ENCODE measurements at regions not wholly inside any gene's neighbourhood (a gene's known extent, or its start where the extent isn't known, plus 50 kb on each side); places are given as distances from the start of the nearest gene placed in this dataset.

DNA sequence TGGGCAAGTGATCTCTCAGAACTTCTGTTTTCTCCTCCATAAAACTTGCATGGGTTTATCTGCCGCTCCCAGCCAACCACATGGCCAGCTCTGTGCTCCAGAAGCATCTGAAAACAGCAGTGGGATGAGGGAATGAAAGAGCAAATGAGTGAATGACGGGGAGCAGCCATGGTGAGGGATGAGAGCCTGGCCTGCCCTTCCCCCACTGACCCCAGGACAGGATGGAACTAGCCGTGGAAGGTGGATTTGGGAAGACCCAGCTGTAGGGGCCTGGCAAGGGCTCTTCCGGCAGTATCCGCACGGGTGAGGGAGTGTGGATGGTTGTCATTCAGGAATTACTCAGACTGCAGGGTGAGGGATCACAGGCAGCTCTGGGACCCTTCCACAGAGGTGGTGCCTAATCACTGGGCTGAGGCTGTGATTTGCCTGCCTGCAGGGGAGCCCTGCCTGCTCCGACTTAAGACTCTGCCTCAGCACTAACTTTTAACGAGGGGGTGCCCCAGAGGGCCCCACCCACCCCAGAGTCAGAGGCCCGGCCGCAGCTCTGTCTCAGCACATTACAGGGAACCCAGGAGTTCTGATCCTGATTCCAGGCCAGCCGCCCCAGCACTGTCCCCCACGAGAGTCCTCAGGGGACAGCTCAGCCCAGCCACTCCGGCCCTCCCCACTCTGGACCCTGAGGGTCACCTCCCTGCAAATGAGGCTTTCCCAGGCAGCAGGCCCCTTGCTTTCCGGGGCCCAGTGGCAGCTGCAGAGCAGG is 136.8 kb upstream of the C14orf180 start:
- no peaks in the 10 kb centered on the region for H3K36me3 Mint-ChIP-seq
- ChIA-PET CTCF (interaction anchor here (0.8 to 2.1 kb wide), 5 partner anchors 14 to 305 kb away, joined by 3 to 11 read pairs (median 4); no protein-coding TSS in a partner anchor), POLR2A (no interaction called here)
- ATAC-seq (no peak; the same call in 1 of the 2 replicates), DNase-seq (ENCODE audit: low spot score) (no peak)
- no peak overlapping the region; the same call in 1 of the 2 replicates for H3K27ac Mint-ChIP-seq
- H3K4me1 Mint-ChIP-seq, result peaks cover 9% of the 10 kb centered on the region
- H3K4me3 Mint-ChIP-seq, result no peak overlapping the region
- H3K9me3 Mint-ChIP-seq, result peaks cover 8% of the 10 kb centered on the region
- H3K27me3 Mint-ChIP-seq (ENCODE audit: low read depth), result no peaks in the 10 kb centered on the region; the same call in 1 of the 2 replicates
- no peak for TF ChIP-seq EMX1 (CRISPR knock-in tag; IDR thresholded peaks at IDR 0.05)
- TF ChIP-seq FOXP1 (CRISPR knock-in tag; IDR thresholded peaks at IDR 0.05; ENCODE audit: borderline replicate concordance), result no peak
- no peak for TF ChIP-seq ZNF232 (CRISPR knock-in tag; IDR thresholded peaks at IDR 0.05)
- TF ChIP-seq, protein P1, sequence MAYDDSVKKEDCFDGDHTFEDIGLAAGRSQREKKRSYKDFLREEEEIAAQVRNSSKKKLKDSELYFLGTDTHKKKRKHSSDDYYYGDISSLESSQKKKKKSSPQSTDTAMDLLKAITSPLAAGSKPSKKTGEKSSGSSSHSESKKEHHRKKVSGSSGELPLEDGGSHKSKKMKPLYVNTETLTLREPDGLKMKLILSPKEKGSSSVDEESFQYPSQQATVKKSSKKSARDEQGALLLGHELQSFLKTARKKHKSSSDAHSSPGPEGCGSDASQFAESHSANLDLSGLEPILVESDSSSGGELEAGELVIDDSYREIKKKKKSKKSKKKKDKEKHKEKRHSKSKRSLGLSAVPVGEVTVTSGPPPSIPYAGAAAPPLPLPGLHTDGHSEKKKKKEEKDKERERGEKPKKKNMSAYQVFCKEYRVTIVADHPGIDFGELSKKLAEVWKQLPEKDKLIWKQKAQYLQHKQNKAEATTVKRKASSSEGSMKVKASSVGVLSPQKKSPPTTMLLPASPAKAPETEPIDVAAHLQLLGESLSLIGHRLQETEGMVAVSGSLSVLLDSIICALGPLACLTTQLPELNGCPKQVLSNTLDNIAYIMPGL (CRISPR knock-in tag; IDR thresholded peaks at IDR 0.05), result no peak
- no peak for TF ChIP-seq TEAD4 (CRISPR knock-in tag; IDR thresholded peaks at IDR 0.05)
- TF ChIP-seq, protein P2, sequence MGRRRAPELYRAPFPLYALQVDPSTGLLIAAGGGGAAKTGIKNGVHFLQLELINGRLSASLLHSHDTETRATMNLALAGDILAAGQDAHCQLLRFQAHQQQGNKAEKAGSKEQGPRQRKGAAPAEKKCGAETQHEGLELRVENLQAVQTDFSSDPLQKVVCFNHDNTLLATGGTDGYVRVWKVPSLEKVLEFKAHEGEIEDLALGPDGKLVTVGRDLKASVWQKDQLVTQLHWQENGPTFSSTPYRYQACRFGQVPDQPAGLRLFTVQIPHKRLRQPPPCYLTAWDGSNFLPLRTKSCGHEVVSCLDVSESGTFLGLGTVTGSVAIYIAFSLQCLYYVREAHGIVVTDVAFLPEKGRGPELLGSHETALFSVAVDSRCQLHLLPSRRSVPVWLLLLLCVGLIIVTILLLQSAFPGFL (CRISPR knock-in tag; IDR thresholded peaks at IDR 0.05; ENCODE audit: borderline replicate concordance), result no peak
- TF ChIP-seq SMAD3 (CRISPR knock-in tag; IDR thresholded peaks at IDR 0.05; ENCODE audit: borderline replicate concordance), result no peak
- TF ChIP-seq, protein P3, sequence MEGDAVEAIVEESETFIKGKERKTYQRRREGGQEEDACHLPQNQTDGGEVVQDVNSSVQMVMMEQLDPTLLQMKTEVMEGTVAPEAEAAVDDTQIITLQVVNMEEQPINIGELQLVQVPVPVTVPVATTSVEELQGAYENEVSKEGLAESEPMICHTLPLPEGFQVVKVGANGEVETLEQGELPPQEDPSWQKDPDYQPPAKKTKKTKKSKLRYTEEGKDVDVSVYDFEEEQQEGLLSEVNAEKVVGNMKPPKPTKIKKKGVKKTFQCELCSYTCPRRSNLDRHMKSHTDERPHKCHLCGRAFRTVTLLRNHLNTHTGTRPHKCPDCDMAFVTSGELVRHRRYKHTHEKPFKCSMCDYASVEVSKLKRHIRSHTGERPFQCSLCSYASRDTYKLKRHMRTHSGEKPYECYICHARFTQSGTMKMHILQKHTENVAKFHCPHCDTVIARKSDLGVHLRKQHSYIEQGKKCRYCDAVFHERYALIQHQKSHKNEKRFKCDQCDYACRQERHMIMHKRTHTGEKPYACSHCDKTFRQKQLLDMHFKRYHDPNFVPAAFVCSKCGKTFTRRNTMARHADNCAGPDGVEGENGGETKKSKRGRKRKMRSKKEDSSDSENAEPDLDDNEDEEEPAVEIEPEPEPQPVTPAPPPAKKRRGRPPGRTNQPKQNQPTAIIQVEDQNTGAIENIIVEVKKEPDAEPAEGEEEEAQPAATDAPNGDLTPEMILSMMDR (IDR thresholded peaks at IDR 0.05), result no peak
- TF ChIP-seq ZBTB21 (CRISPR knock-in tag; IDR thresholded peaks at IDR 0.05; ENCODE audit: borderline replicate concordance), result no peak
- no peak for TF ChIP-seq GTF2I (CRISPR knock-in tag; conservative IDR thresholded peaks at IDR 0.05)
- TF ChIP-seq JAZF1 (CRISPR knock-in tag; IDR thresholded peaks at IDR 0.05), result no peak
- TF ChIP-seq ZNF416 (CRISPR knock-in tag; IDR thresholded peaks at IDR 0.05), result no peak
- TF ChIP-seq OVOL2 (CRISPR knock-in tag; IDR thresholded peaks at IDR 0.05; ENCODE audit: borderline replicate concordance), result no peak
- TF ChIP-seq ERG (CRISPR knock-in tag; IDR thresholded peaks at IDR 0.05), result no peak
- no peak for TF ChIP-seq SP1 (CRISPR knock-in tag; conservative IDR thresholded peaks at IDR 0.05)
- no peak for TF ChIP-seq PRRX2 (CRISPR knock-in tag; IDR thresholded peaks at IDR 0.05)

DNA sequence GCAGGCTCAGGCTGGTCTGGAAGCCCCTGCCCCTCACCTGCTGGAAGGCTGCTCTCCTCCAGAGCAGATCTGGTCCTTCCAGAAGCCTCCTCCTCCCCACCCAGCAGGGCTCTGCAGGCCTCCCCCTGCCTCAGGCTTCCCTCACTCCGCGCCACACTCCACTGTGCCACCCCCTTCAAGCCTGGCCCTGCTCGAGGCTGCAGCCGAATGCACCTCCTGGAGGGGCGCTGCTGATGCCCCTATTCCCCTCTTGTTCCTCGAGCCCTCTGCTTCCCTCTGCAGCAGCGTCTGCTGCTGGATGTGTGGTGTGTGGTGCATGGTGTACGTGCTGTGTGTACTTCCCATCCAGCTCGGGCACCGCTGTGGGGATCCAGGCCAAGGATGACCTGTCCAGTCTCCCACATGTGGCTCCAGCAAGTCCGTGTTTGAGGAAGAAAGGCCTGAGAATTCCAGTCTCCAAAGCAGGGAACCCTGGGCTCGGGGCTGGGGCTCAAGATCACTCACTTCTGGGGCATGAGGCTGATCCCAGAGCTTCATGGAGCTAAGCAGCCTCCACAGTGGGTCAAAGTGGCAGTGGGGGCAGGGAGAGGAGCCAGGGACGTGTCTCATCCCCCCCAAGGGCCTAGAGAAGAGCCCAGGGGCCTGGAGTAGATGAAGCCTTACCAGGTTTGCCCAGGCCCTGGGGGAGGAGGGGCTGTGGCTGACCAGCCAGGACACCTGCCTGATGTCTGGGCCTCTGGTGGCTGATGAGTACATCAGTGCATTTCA is 136.0 kb upstream of the C14orf180 start:
- H3K4me3 Mint-ChIP-seq, result no peak overlapping the region
- peaks cover 5% of the 10 kb centered on the region for H3K27me3 Mint-ChIP-seq (ENCODE audit: low read depth)
- peaks cover 15% of the 10 kb centered on the region for H3K9me3 Mint-ChIP-seq
- H3K27ac Mint-ChIP-seq, result peak overlapping the region; percentile 44; the same call in 1 of the 2 replicates
- no peaks in the 10 kb centered on the region for H3K36me3 Mint-ChIP-seq
- CTCF ChIA-PET, result interaction anchor here (0.8 to 2.1 kb wide), 5 partner anchors 13 to 306 kb away, joined by 3 to 11 read pairs (median 4); no protein-coding TSS in a partner anchor
- POLR2A ChIA-PET, result no interaction called here
- DNase-seq (ENCODE audit: low spot score) (peak; percentile 64), ATAC-seq (peak; percentile 95)
- H3K4me1 Mint-ChIP-seq, result peaks cover 9% of the 10 kb centered on the region
- no peak for TF ChIP-seq ZNF219 (CRISPR knock-in tag; IDR thresholded peaks at IDR 0.05; ENCODE audit: borderline replicate concordance)
- TF ChIP-seq RORB (CRISPR knock-in tag; IDR thresholded peaks at IDR 0.05), result no peak
- TF ChIP-seq KAT7 (CRISPR knock-in tag; IDR thresholded peaks at IDR 0.05; ENCODE audit: borderline replicate concordance), result no peak
- TF ChIP-seq FOXP1 (CRISPR knock-in tag; IDR thresholded peaks at IDR 0.05; ENCODE audit: borderline replicate concordance), result no peak
- TF ChIP-seq STAT6 (CRISPR knock-in tag; conservative IDR thresholded peaks at IDR 0.05; ENCODE audit: low read depth), result no peak
- TF ChIP-seq, protein P1 (CRISPR knock-in tag; IDR thresholded peaks at IDR 0.05), result no peak

Data from WTC11 (cell line).